GM18505 (cell line): ENCODE measurements at regions not wholly inside any gene's neighbourhood (a gene's known extent, or its start where the extent isn't known, plus 50 kb on each side); places are given as distances from the start of the nearest gene placed in this dataset.

Experiments used
- ATAC-seq: cut with Tn5 transposase; IDR thresholded peaks from one replicate; pipeline ENCODE4 v1.9.1; 2021; ENCODE audit not compliant: unreplicated experiment
- POLR2A ChIP-seq: IDR thresholded peaks from 4 replicates; pipeline ENCODE4 v1.6.1; 2011; ENCODE audit warnings: borderline replicate concordance; ENCODE audit not compliant: insufficient read depth, insufficient read length; ENCODE audit errors: extremely low read depth

DNA sequence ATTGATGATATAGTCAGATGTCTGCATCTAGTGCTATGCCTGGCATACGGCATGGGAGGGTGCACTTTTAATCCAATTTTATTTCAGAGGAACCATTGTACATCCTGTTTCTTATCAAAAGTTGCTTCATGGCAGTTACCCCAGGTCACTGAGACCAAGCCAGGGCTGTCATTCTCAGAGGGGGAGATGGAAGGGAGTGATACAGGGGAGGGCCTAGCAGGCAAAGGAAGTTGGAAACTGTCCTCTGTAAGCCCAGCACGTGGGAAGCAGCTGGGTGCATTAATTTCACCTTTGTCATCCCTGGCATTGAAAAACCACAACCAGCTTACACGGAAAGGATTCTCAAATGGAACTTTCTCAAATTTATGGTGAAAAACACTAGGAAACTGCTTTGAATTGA, 458.7 kb upstream of the ADAMTS5 start:
- ATAC-seq, result no peak

GRCh38 chr21:27425172-27425571, 458.3 kb upstream of the ADAMTS5 start:
- ATAC-seq, result no peak
- no peak for TF ChIP-seq POLR2A

More for the DNA sequence above, 458.7 kb upstream of the ADAMTS5 start:
- no peak for TF ChIP-seq POLR2A

- no peak for TF ChIP-seq POLR2A
Measured at GRCh38 chr21:27424601-27425000, 457.7 kb upstream of the ADAMTS5 start.

DNA sequence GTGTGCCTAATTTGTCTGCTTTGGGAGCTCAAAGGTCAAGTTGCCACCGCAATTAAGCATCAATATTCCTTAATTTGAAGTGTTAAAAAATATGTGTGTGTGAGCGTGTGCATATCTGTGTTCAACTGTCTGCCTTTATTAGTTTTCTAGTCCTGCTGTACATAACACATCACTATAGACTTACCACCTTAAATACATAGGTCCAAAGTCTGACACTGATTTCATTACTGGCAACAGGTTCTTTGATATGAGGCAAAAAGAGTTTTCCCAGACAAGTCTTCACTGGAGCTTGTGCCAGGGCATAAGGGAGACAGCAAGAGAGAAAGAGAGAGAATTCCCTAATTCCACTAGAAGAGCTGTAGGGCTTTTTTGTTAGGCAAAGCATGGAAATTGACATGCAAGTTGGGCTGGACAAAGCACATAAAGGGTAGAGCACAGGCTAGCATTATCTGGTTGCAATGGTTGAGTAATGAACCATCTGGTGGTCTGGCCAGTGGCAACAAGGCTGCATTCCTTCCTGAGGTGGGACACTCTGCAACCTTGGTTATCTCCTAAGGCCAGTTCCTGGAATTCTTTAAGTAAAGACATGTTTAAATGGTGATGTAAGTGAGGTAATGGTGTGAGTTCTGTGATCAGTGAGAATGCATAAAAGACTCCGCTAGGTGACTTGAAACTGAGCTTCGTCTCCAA, 457.2 kb upstream of the ADAMTS5 start:
- ATAC-seq, result no peak
- no peak for TF ChIP-seq POLR2A

More at GRCh38 chr21:27424601-27425000, 457.7 kb upstream of the ADAMTS5 start:
- ATAC-seq, result no peak

DNA sequence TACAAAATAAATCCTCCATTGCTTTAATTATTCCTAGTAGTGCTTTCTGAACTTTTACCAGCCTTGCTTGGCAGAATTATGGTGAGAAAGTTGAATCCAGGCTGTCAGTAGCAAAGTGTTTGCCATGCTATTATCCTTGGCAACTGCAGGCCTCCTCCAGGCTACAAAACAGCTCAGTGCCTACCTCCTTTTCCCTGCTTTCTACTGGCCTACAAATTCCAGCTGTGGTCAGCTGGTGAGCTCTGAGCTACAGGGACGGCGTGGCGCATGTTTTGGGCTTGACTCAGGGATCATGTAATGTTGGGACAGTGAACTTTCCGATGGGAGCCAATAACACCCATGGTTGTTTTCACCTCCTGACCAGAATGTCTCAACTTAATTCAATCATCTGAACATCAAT, 456.1 kb upstream of the ADAMTS5 start:
- no peak for TF ChIP-seq POLR2A
- no peak for ATAC-seq

DNA sequence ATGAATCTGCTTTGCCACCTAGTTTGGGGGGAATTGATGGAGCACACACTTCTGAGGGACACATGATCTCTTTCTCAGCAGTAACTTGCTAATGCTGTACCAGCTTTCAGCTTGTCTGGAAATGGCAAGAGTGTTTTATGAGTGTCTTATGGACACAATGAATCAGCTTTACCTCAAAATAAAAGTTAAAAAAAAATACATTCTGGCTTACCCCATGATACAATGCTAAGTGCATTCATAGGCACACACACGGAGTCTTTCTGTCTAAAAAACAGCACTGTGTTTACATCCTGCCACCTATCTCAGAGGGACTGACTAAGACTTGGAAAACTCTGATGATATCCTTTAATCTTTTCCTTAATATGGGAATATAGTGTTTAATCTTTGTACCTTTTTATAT, 455.5 kb upstream of the ADAMTS5 start:
- TF ChIP-seq POLR2A, result no peak
- no peak for ATAC-seq

DNA sequence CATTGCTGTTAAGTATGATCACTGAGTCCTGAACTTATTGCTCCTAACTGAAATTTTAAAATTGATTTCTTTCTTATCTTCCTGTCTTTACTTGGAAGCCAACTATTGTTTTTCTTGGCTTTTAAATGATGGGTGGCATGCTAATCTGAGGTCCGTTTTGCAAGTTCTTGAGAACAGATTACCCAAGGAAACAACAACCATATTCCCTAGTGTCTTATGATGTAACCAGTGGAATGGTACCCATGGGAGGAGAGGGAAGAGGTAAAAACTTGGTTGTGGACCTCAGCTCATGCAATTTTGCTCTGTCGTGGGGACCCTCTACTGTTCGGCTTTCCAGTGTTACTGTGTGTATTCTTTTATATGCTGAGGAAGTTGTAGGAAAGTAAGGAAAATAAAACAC, 454.8 kb upstream of the ADAMTS5 start:
- TF ChIP-seq POLR2A, result no peak
- ATAC-seq, result no peak

GRCh38 chr21:27419153-27419552, 452.3 kb upstream of the ADAMTS5 start:
- ATAC-seq, result no peak
- TF ChIP-seq POLR2A, result no peak

- ATAC-seq, result no peak
Measured at GRCh38 chr21:27418346-27418745, 451.5 kb upstream of the ADAMTS5 start.

GRCh38 chr21:27412530-27412929, 445.6 kb upstream of the ADAMTS5 start:
- TF ChIP-seq POLR2A, result no peak
- no peak for ATAC-seq

More at GRCh38 chr21:27418346-27418745, 451.5 kb upstream of the ADAMTS5 start:
- no peak for TF ChIP-seq POLR2A

DNA sequence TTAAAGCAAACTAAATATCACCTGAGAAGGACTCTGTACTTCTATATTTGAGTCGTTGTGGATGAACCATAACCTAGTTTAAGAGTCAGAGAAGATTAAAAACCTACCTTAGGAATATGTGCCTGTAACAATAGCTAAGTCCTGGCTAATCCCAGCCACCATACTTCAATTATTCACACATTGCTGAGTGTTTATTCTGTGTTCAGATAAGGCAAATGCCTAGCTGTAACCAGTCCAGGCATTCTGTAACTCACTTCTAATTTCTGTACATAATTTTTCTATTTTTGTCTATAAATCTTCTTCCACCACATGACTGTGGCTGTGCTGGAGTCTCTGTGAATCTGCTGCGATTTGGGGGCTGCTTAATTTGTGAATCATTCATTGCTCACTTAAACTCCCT, 441.9 kb upstream of the ADAMTS5 start:
- TF ChIP-seq POLR2A, result no peak
- ATAC-seq, result no peak

DNA sequence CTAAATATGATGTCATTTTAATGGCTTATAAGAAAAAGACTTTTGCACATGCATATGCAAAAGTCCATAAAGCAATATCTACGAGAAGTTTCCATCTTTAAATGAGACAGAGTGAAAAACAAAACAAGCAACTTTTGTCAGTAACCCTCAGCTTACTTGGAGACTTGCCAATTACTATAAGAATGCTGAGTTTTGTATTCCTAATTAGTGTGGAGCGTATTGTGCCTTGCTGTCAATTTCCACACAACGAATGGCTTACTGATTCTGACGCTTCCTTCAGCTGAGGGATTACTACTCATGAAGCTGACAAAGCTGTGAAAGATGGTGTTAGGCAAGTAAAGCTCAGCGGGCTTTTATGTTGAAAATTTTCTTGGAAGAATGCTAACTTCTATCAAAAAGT, 440.4 kb upstream of the ADAMTS5 start:
- ATAC-seq, result no peak
- TF ChIP-seq POLR2A, result no peak

DNA sequence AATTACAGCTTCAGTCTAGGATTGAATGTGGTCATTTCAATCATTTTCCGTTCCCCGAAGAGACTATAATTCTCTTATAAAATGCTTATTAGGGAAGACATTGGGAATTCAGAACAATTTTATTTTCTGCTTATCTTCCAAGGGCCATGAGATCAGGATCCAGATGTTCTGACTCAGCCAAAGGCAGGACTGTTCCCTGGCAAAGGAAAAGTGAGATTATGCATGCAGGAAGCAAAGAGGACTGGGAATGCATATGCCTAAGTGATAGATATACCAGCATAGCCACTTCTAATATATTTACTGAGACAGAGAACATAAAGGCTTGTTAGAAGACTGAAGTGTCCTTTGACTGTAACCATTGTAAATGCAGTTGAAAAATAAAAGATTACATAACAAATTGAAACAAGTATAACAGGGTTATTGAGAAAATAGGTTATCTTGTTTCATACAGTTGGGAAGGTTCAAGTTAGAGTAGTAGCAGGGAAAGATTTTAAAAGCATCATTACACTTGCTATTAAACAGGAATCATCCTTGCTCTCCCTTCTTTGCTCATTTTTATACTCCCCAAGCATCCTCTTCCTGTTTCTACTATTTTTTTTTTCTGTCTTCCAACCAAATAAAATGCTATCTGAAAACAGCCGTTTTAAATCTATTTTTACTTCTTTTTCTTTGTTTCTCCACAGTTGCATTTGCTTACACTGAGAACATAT, 439.6 kb upstream of the ADAMTS5 start:
- no peak for TF ChIP-seq POLR2A
- ATAC-seq, result no peak

DNA sequence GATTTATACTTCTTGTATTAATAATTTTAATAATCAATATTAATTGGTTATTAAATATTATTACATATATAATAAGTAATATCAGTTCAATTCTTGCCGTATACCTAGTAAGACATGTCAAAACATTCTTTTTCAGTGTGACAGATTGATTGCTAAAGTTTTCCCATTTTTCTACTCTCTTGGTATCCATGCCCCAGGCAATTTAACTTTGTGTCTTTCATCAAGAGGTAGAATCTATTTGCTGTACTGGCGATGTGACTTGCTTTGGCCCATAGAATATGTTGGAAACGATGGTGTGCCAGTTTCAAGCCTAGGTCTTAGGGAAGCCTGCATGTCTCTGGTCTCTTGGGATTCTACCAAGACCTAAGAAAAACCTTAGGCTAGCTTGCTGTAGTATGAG, 436.1 kb upstream of the ADAMTS5 start:
- ATAC-seq, result no peak
- TF ChIP-seq POLR2A, result no peak
